Lung (tissue), 11 donors: ENCODE measurements at regions not wholly inside any gene's neighbourhood (a gene's known extent, or its start where the extent isn't known, plus 50 kb on each side); places are given as distances from the start of the nearest gene placed in this dataset.
A peak's percentile ranks its signal among the peaks of the same experiment; 100 is the strongest.

ENCODE experiments used
- ATAC-seq: fragments of 200-7000 bp; cut with Tn5 transposase; one replicate; pipeline ENCODE4 v1.9.1; 2020; ENCODE audit warnings: moderate number of reproducible peaks; ENCODE audit not compliant: insufficient read depth, low FRiP score
- DNase-seq, 3 donors: peaks; one replicate each; pipeline ENCODE4 v3.0.0-alpha.2; 2013 to 2017
- H3K27ac ChIP-seq, 2 donors: one replicate each; pipeline ENCODE4 v1.5.1; 2013; ENCODE audit warnings: mild to moderate bottlenecking in 2 of 2, moderate library complexity in 2 of 2, control low read depth in 1 of 2, inconsistent platforms in 1 of 2, low read depth in 1 of 2, low read length in 1 of 2
- H3K27me3 ChIP-seq, 3 donors: one replicate each; pipeline ENCODE4 v1.5.1; 2013; ENCODE audit warnings: low read length in 2 of 3; ENCODE audit not compliant: control insufficient read depth in 3 of 3, insufficient read depth in 3 of 3
- H3K36me3 ChIP-seq, 4 donors: one replicate each; pipeline ENCODE4 v1.5.1; 2013; ENCODE audit warnings: low read length in 4 of 4, mild to moderate bottlenecking in 1 of 4, moderate library complexity in 1 of 4; ENCODE audit not compliant: control insufficient read depth in 4 of 4, insufficient read depth in 4 of 4
- H3K4me1 ChIP-seq, 5 donors: one replicate each; pipeline ENCODE4 v1.5.1; 2013; ENCODE audit warnings: low read length in 5 of 5, mild to moderate bottlenecking in 2 of 5, moderate library complexity in 1 of 5; ENCODE audit not compliant: control insufficient read depth in 5 of 5, insufficient read depth in 5 of 5
- H3K4me3 ChIP-seq: one replicate; pipeline ENCODE4 v1.5.1; 2013; ENCODE audit warnings: mild to moderate bottlenecking, control low read depth, moderate library complexity
- H3K9ac ChIP-seq, 2 donors: one replicate each; pipeline ENCODE4 v1.5.1; 2013; ENCODE audit warnings: low read length in 2 of 2, control low read depth in 1 of 2; ENCODE audit not compliant: insufficient read depth in 1 of 2
- H3K9me3 ChIP-seq, 4 donors: one replicate each; pipeline ENCODE4 v1.5.1; 2013; ENCODE audit warnings: low read length in 3 of 4, mild to moderate bottlenecking in 1 of 4, moderate library complexity in 1 of 4; ENCODE audit not compliant: control insufficient read depth in 4 of 4, insufficient read depth in 3 of 4
- WGBS, 2 donors: extraction: QIAGEN DNeasy Blood & Tissue Kit; methylation state at CpG; one replicate each; pipeline ENCODE4 v1.1.7; 2013; 5-methylcytosine and 5-hydroxymethylcytosine counted together
- TF ChIP-seq, protein P1 (sequence below): IDR thresholded peaks from 2 replicates; pipeline ENCODE4 v1.5.1; 2012; ENCODE audit warnings: mild to moderate bottlenecking; ENCODE audit errors: control extremely low read depth, extremely low read depth
- donor health status: control.
- donor health status: control.
- donor health status: Bipolar disorder and iron deficiency.
- donor health status: healthy.
- donor health status: DM: yes; HTN: yes; CAD: no.

DNA sequence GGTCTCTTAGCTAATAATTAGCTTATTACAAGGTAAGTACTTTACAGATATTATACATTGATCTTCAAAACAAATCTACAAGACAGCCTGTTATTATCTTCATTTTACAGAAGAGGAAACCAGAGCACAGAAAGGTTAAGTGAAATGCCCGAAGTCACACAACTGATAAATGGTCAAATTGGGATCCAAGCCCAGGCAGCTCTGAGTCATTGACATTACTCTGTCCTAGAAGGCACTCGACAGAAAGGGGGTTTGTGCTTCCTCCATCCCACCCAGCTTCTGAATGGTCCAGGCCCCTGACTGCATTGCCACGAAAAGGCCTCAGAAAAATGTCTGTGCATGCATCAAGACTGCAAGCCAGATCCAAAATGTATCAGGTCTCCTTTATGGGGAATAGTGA is 81.3 kb upstream of the ZNF438 start:
- no peak for DNase-seq
- no peaks in the 10 kb centered on the region for H3K27me3 ChIP-seq
- no peak for ATAC-seq
- H3K9ac ChIP-seq = no peak overlapping the region
- H3K36me3 ChIP-seq = no peaks in the 10 kb centered on the region
- no peaks in the 10 kb centered on the region for H3K9me3 ChIP-seq
- TF ChIP-seq, protein P1, sequence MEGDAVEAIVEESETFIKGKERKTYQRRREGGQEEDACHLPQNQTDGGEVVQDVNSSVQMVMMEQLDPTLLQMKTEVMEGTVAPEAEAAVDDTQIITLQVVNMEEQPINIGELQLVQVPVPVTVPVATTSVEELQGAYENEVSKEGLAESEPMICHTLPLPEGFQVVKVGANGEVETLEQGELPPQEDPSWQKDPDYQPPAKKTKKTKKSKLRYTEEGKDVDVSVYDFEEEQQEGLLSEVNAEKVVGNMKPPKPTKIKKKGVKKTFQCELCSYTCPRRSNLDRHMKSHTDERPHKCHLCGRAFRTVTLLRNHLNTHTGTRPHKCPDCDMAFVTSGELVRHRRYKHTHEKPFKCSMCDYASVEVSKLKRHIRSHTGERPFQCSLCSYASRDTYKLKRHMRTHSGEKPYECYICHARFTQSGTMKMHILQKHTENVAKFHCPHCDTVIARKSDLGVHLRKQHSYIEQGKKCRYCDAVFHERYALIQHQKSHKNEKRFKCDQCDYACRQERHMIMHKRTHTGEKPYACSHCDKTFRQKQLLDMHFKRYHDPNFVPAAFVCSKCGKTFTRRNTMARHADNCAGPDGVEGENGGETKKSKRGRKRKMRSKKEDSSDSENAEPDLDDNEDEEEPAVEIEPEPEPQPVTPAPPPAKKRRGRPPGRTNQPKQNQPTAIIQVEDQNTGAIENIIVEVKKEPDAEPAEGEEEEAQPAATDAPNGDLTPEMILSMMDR = no peak
- no peak overlapping the region for H3K4me3 ChIP-seq
- no peak overlapping the region for H3K27ac ChIP-seq
- WGBS, 2 donors = 74 to 90% methylated on average over 3 of the region's 3 CpGs
- no peaks in the 10 kb centered on the region for H3K4me1 ChIP-seq

DNA sequence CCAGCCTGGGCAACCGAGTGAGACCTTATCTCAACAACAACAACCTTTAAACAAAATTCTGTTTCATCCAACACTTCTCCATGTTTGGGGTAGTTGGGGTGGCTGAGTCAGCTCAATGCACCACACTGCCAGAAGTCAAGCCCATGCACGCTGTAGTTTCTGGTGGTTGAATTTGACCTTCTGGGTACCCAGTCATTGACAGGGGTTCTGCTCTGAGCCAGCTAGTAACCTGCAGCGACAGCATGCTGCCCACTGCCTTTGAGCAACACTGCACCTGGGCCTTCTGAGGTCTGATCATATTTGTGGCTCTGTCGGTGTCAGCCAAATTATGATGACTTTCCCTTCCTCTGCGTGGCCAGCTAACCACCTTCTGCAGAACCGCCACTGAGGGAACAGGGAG is 84.6 kb upstream of the ZNF438 start:
- no peaks in the 10 kb centered on the region for H3K27me3 ChIP-seq
- H3K4me1 ChIP-seq = peaks cover 0 to 8% (median 3%) of the 10 kb centered on the region in 5 donors
- no peak overlapping the region for H3K9ac ChIP-seq
- no peaks in the 10 kb centered on the region for H3K36me3 ChIP-seq
- no peaks in the 10 kb centered on the region for H3K9me3 ChIP-seq
- TF ChIP-seq, protein P1 = no peak
- no peak overlapping the region for H3K27ac ChIP-seq
- no peak for ATAC-seq
- whole genome bisulfite sequencing, 2 donors = 87 to 89% methylated on average over 6 of the region's 6 CpGs
- no peak for DNase-seq
- no peak overlapping the region for H3K4me3 ChIP-seq

DNA sequence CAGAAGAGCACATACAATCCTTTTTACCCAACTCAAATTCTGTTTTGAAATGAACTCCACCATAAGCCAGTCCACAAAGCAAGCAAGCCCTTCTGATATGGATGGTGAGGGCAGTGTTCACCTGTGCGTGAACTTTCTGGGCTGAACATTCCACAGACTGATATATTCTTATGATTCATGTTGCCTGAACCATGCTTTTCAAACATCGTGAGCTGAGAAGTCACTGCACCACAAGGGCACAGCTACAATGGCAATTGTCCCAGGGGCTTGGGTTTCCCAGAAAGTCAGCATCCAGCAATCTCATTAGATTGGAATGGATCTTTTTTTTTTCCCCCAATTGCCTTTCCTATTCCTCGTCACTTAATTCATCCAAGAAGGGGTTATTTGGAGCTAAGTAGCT is 86.9 kb upstream of the ZNF438 start:
- ATAC-seq (no peak), DNase-seq (no peak)
- Histone ChIP-seq H3K4me1 (peaks cover 0 to 12% (median 3%) of the 10 kb centered on the region in 5 donors), H3K9ac (no peak overlapping the region), H3K4me3 (no peak overlapping the region), H3K9me3 (no peaks in the 10 kb centered on the region), H3K36me3 (no peaks in the 10 kb centered on the region), H3K27me3 (no peaks in the 10 kb centered on the region), H3K27ac (no peak overlapping the region)
- WGBS, 2 donors = 67 to 72% methylated on average over 3 of the region's 3 CpGs
- TF ChIP-seq, protein P1 = no peak

DNA sequence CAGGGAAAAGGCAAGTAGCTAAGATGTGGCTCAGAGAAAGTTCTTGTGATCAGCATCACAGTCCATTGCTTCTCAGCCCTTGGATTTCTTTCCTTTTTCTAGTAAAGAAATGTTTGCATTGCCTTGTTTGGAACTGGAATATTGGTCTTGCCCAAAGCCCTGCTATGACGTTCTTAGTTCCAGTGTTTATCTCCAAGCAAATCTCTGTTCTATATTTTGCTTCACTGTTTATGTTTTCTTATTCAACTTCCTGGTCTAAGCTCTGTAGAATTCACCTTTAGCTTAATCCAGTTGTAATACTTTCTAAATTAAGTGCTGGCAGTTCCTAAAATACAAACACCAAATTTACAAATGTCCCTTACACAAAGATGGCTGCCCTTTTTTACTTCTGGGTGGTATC is 88.7 kb upstream of the ZNF438 start:
- ATAC-seq (no peak), DNase-seq (peak in 1 of 3 donors; percentile 50)
- Histone ChIP-seq H3K36me3 (no peaks in the 10 kb centered on the region), H3K27ac (no peak overlapping the region), H3K4me3 (no peak overlapping the region), H3K4me1 (peaks cover 0 to 12% (median 3%) of the 10 kb centered on the region in 5 donors), H3K9me3 (no peaks in the 10 kb centered on the region), H3K27me3 (no peaks in the 10 kb centered on the region), H3K9ac (no peak overlapping the region)
- 45 to 80% methylated on average over 1 of the region's 1 CpG for WGBS, 2 donors
- TF ChIP-seq, protein P1 = no peak
